Psoas muscle (tissue), 7 donors: ENCODE measurements at regions not wholly inside any gene's neighbourhood (a gene's known extent, or its start where the extent isn't known, plus 50 kb on each side); places are given as distances from the start of the nearest gene placed in this dataset.

Source experiments
- ATAC-seq, 4 donors: fragments of 200-7000 bp; cut with Tn5 transposase; one replicate each; pipeline ENCODE4 v1.9.1; 2020; ENCODE audit warnings: moderate library complexity in 3 of 4, mild to moderate bottlenecking in 2 of 4
- DNase-seq, 2 donors: peaks; one replicate each; pipeline ENCODE4 v3.0.0-alpha.2; 2020
- H3K27ac ChIP-seq: fragments of 200-600 bp; one replicate; pipeline ENCODE4 v1.8.0; 2022
- H3K27me3 ChIP-seq, 3 donors: fragments of 200-600 bp in 1 of 3; one replicate each; pipeline versions ENCODE4 v1.6.1 to v1.8.0; 2013 to 2022; ENCODE audit warnings: low read length in 2 of 3, mild to moderate bottlenecking in 2 of 3, moderate library complexity in 1 of 3; ENCODE audit not compliant: insufficient read depth in 3 of 3
- H3K36me3 ChIP-seq, 2 donors: fragments of 200-600 bp in 1 of 2; one replicate each; pipeline versions ENCODE4 v1.6.1 to v1.8.0; 2013 to 2022; ENCODE audit warnings: low read depth in 1 of 2, mild to moderate bottlenecking in 1 of 2, moderate library complexity in 1 of 2; ENCODE audit not compliant: insufficient read depth in 1 of 2
- H3K4me1 ChIP-seq: fragments of 200-600 bp; one replicate; pipeline ENCODE4 v1.8.0; 2022
- H3K4me3 ChIP-seq: fragments of 200-600 bp; one replicate; pipeline ENCODE4 v1.8.0; 2022; ENCODE audit warnings: mild to moderate bottlenecking
- H3K9me3 ChIP-seq: fragments of 200-600 bp; one replicate; pipeline ENCODE4 v1.8.0; 2022
- WGBS, 3 donors: extraction: QIAGEN DNeasy Blood & Tissue Kit; methylation state at CpG; one replicate each; pipeline versions ENCODE4 v1.1.6 to v1.1.7; 2013; 5-methylcytosine and 5-hydroxymethylcytosine counted together
- intact Hi-C, 2 donors: fragments of 100-400 bp; cut with DNase I; formaldehyde crosslinking; loops; one replicate each; pipeline versions ENCODE4 v1.11.0 to v1.14.2; 2022
- TF ChIP-seq, protein P1 (sequence below): fragments of 200-600 bp; IDR thresholded peaks from one replicate; pipeline ENCODE4 v1.8.0; 2022; ENCODE audit warnings: antibody characterized with exemption
- donor health status: healthy with polysubstance abuse.
- donor health status: DM: no; HTN: no; CAD: no; lungs with moderate emphysema.
- donor health status: Bipolar disorder and iron deficiency.
- donor health status: healthy.
- donor health status: DM: yes; HTN: yes; CAD: no.
- donor health status: DM: no; HTN: no; CAD: no.
- donor health status: DM: yes; HTN: yes; CAD: no.

GRCh38 chr2:16314691-16315457 is 350.8 kb downstream of the CYRIA start:
- ATAC-seq (no peak), DNase-seq (no peak)
- H3K4me3 ChIP-seq: no peak overlapping the region
- no peaks in the 10 kb centered on the region for H3K27me3 ChIP-seq
- no peaks in the 10 kb centered on the region for H3K36me3 ChIP-seq
- 87 to 92% (median 89%) methylated on average over 8 of the region's 8 CpGs for WGBS, 3 donors
- no peak overlapping the region for H3K27ac ChIP-seq
- TF ChIP-seq, protein P1, sequence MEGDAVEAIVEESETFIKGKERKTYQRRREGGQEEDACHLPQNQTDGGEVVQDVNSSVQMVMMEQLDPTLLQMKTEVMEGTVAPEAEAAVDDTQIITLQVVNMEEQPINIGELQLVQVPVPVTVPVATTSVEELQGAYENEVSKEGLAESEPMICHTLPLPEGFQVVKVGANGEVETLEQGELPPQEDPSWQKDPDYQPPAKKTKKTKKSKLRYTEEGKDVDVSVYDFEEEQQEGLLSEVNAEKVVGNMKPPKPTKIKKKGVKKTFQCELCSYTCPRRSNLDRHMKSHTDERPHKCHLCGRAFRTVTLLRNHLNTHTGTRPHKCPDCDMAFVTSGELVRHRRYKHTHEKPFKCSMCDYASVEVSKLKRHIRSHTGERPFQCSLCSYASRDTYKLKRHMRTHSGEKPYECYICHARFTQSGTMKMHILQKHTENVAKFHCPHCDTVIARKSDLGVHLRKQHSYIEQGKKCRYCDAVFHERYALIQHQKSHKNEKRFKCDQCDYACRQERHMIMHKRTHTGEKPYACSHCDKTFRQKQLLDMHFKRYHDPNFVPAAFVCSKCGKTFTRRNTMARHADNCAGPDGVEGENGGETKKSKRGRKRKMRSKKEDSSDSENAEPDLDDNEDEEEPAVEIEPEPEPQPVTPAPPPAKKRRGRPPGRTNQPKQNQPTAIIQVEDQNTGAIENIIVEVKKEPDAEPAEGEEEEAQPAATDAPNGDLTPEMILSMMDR: no peak
- no peaks in the 10 kb centered on the region for H3K4me1 ChIP-seq
- H3K9me3 ChIP-seq: no peaks in the 10 kb centered on the region
- intact Hi-C loops: no loop called here

- no peaks in the 10 kb centered on the region for H3K36me3 ChIP-seq
- H3K27me3 ChIP-seq: no peaks in the 10 kb centered on the region
- DNase-seq (no peak), ATAC-seq (no peak)
- no peak overlapping the region for H3K27ac ChIP-seq
- intact Hi-C loops: no loop called here
- H3K9me3 ChIP-seq: no peaks in the 10 kb centered on the region
- no peak overlapping the region for H3K4me3 ChIP-seq
- 94 to 100% (median 98%) methylated on average over 1 of the region's 1 CpG for WGBS, 3 donors
- TF ChIP-seq, protein P1: no peak
- no peaks in the 10 kb centered on the region for H3K4me1 ChIP-seq
These were observed 351.6 kb downstream of the CYRIA start for GRCh38 chr2:16314001-16314400.

GRCh38 chr2:16313235-16313975 is 352.2 kb downstream of the CYRIA start:
- WGBS, 3 donors: 95 to 96% (median 95%) methylated on average over 9 of the region's 9 CpGs
- no peak overlapping the region for H3K27ac ChIP-seq
- intact Hi-C loops: no loop called here
- no peaks in the 10 kb centered on the region for H3K27me3 ChIP-seq
- no peaks in the 10 kb centered on the region for H3K36me3 ChIP-seq
- ATAC-seq (no peak), DNase-seq (no peak)
- H3K4me3 ChIP-seq: no peak overlapping the region
- H3K4me1 ChIP-seq: no peaks in the 10 kb centered on the region
- TF ChIP-seq, protein P1: no peak
- no peaks in the 10 kb centered on the region for H3K9me3 ChIP-seq

GRCh38 chr2:16312771-16313170 is 352.9 kb downstream of the CYRIA start:
- Histone ChIP-seq H3K36me3 (no peaks in the 10 kb centered on the region), H3K4me1 (no peaks in the 10 kb centered on the region), H3K27me3 (no peaks in the 10 kb centered on the region), H3K27ac (no peak overlapping the region), H3K9me3 (no peaks in the 10 kb centered on the region), H3K4me3 (no peak overlapping the region)
- ATAC-seq (no peak), DNase-seq (no peak)
- WGBS, 3 donors: 88 to 92% (median 90%) methylated on average over 2 of the region's 2 CpGs
- TF ChIP-seq, protein P1: no peak
- intact Hi-C loops: no loop called here
